ENCODE measurements at regions not wholly inside any gene's neighbourhood (a gene's known extent, or its start where the extent isn't known, plus 50 kb on each side); places are given as distances from the start of the nearest gene placed in this dataset.

- Histone ChIP-seq H3K9ac (no peak overlapping the region), H3K36me3 (ENCODE audit: insufficient read depth) (no peaks in the 10 kb centered on the region), H3K4me3 (IDR thresholded peaks at IDR 0.05; ENCODE audit: insufficient read depth, low read depth, low read length) (no peak overlapping the region), H2AFZ (ENCODE audit: low read depth) (no peak overlapping the region), H3K27me3 (ENCODE audit: insufficient read depth, low read depth) (no peaks in the 10 kb centered on the region), H3K79me2 (ENCODE audit: insufficient read depth, low read depth) (no peaks in the 10 kb centered on the region), H4K20me1 (ENCODE audit: insufficient read depth) (no peaks in the 10 kb centered on the region), H3K27ac (no peak overlapping the region), H3K4me2 (no peak overlapping the region), H3K4me1 (ENCODE audit: low read depth, poor library complexity, severe bottlenecking) (peaks cover 50% of the 10 kb centered on the region)
- no peak for TF ChIP-seq CTCF (conservative IDR thresholded peaks at IDR 0.05; ENCODE audit: low read depth, low read length)
These were observed 247.9 kb downstream of the PTEN start for GRCh38 chr10:88111294-88111693.

GRCh38 chr10:88113232-88113631 lies 249.8 kb downstream of the PTEN start:
- no peaks in the 10 kb centered on the region for H3K27me3 ChIP-seq (ENCODE audit: insufficient read depth, low read depth)
- H2AFZ ChIP-seq (ENCODE audit: low read depth), result no peak overlapping the region
- H3K9ac ChIP-seq, result no peak overlapping the region
- no peak for TF ChIP-seq CTCF (conservative IDR thresholded peaks at IDR 0.05; ENCODE audit: low read depth, low read length)
- H3K4me2 ChIP-seq, result no peak overlapping the region
- H3K36me3 ChIP-seq (ENCODE audit: insufficient read depth), result no peaks in the 10 kb centered on the region
- no peak overlapping the region for H3K4me3 ChIP-seq (IDR thresholded peaks at IDR 0.05; ENCODE audit: insufficient read depth, low read depth, low read length)
- no peaks in the 10 kb centered on the region for H3K79me2 ChIP-seq (ENCODE audit: insufficient read depth, low read depth)
- H3K27ac ChIP-seq, result no peak overlapping the region
- no peaks in the 10 kb centered on the region for H4K20me1 ChIP-seq (ENCODE audit: insufficient read depth)
- peaks cover 42% of the 10 kb centered on the region for H3K4me1 ChIP-seq (ENCODE audit: low read depth, poor library complexity, severe bottlenecking)

GRCh38 chr10:88113657-88114272 lies 250.3 kb downstream of the PTEN start:
- Histone ChIP-seq H3K79me2 (ENCODE audit: insufficient read depth, low read depth) (no peaks in the 10 kb centered on the region), H3K4me1 (ENCODE audit: low read depth, poor library complexity, severe bottlenecking) (peaks cover 42% of the 10 kb centered on the region), H3K27ac (no peak overlapping the region), H3K4me2 (peak overlapping the region; percentile 18; the same call in 1 of the 2 replicates), H3K4me3 (IDR thresholded peaks at IDR 0.05; ENCODE audit: insufficient read depth, low read depth, low read length) (no peak overlapping the region), H4K20me1 (ENCODE audit: insufficient read depth) (no peaks in the 10 kb centered on the region), H3K36me3 (ENCODE audit: insufficient read depth) (no peaks in the 10 kb centered on the region), H3K27me3 (ENCODE audit: insufficient read depth, low read depth) (no peaks in the 10 kb centered on the region), H2AFZ (ENCODE audit: low read depth) (peak overlapping the region; percentile 49; the same call in 1 of the 2 replicates), H3K9ac (no peak overlapping the region)
- TF ChIP-seq CTCF (conservative IDR thresholded peaks at IDR 0.05; ENCODE audit: low read depth, low read length), result no peak

GRCh38 chr10:88114368-88114767 lies 250.9 kb downstream of the PTEN start:
- no peaks in the 10 kb centered on the region for H3K79me2 ChIP-seq (ENCODE audit: insufficient read depth, low read depth)
- no peaks in the 10 kb centered on the region for H4K20me1 ChIP-seq (ENCODE audit: insufficient read depth)
- no peaks in the 10 kb centered on the region for H3K36me3 ChIP-seq (ENCODE audit: insufficient read depth)
- no peak overlapping the region for H3K9ac ChIP-seq
- peak overlapping the region; percentile 18; the same call in 1 of the 2 replicates for H3K4me2 ChIP-seq
- no peak overlapping the region for H3K4me3 ChIP-seq (IDR thresholded peaks at IDR 0.05; ENCODE audit: insufficient read depth, low read depth, low read length)
- no peak overlapping the region for H3K27ac ChIP-seq
- peak; percentile 75 for TF ChIP-seq CTCF (conservative IDR thresholded peaks at IDR 0.05; ENCODE audit: low read depth, low read length)
- H3K27me3 ChIP-seq (ENCODE audit: insufficient read depth, low read depth), result no peaks in the 10 kb centered on the region
- peak overlapping the region; percentile 49; the same call in 1 of the 2 replicates for H2AFZ ChIP-seq (ENCODE audit: low read depth)
- peaks cover 42% of the 10 kb centered on the region for H3K4me1 ChIP-seq (ENCODE audit: low read depth, poor library complexity, severe bottlenecking)
